Skin epidermis (tissue), 12 donors: ENCODE measurements at regions not wholly inside any gene's neighbourhood (a gene's known extent, or its start where the extent isn't known, plus 50 kb on each side); places are given as distances from the start of the nearest gene placed in this dataset.
"Not testable (repeated sequence)": the region's sequence is repeated elsewhere in the genome, so short reads cannot be mapped to it uniquely, and the experiment has no call there.

Experiments
- H3K27ac ChIP-seq, 21 experiments: fragments of 200-600 bp; sonication (generic) in 11 of 21; one replicate each; pipeline ENCODE4 v1.5.0; 2020; ENCODE audit warnings: mild to moderate bottlenecking in 3 of 21, inconsistent platforms in 2 of 21, moderate library complexity in 2 of 21
- H3K4me3 ChIP-seq, 7 experiments: fragments of 200-600 bp; sonication (generic) in 2 of 7; one replicate each; pipeline ENCODE4 v1.5.0; 2020; ENCODE audit warnings: inconsistent platforms in 2 of 7, mild to moderate bottlenecking in 2 of 7, moderate library complexity in 1 of 7

- not testable (repeated sequence) for H3K27ac ChIP-seq, H3K4me3 ChIP-seq
Observed at GRCh38 chr4:154117726-154118125, 328.8 kb upstream of the SFRP2 start.

- Histone ChIP-seq H3K27ac (no peak overlapping the region), H3K4me3 (no peak overlapping the region)
Observed at GRCh38 chr4:154107337-154107736, 318.5 kb upstream of the SFRP2 start.

- Histone ChIP-seq H3K4me3 (no peak overlapping the region), H3K27ac (no peak overlapping the region)
Observed at GRCh38 chr4:154088741-154089140, 299.9 kb upstream of the SFRP2 start.

DNA sequence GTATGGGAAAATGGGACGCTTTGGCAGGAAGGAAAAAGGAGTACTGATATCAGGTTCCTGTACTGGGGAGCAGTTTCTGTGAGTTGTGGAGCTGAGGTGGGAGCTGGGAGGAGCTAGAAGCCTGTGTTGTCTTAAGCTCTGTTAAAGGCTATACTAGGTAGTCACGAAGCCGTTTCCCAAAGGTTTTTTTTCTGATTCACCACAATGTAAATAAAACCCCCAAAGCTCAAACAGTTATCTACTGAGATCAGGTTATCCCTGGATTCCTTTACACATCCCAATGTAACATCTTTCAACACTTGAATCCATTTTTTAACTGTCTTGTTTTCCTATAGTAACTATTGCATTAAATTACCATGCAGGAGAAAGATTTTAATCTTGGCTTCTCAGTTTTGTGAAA is 297.4 kb upstream of the SFRP2 start:
- Histone ChIP-seq H3K4me3 (no peak overlapping the region), H3K27ac (no peak overlapping the region)

GRCh38 chr4:154084864-154085263 is 296.0 kb upstream of the SFRP2 start:
- Histone ChIP-seq H3K4me3 (no peak overlapping the region), H3K27ac (no peak overlapping the region)

GRCh38 chr4:154082760-154083535 is 294.1 kb upstream of the SFRP2 start:
- no peak overlapping the region for H3K27ac ChIP-seq
- H3K4me3 ChIP-seq, result no peak overlapping the region

DNA sequence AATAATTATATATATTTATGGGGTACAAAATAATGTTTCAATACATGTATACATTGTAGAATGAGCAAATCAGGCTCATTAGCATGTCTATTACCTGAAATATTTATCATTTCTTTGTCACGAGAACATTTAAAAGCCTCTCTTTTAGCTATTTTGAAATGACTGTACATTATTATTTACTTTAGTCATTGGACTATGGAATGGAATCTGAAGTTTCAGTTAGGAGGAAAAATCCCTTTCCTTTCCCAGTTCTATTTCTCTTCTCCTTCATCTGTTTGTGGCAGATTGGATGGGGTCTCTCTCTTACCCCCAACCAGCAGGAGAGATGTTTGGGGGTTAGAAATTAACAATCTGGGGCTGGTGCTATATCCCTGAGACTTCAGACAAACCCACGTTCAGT is 292.5 kb upstream of the SFRP2 start:
- H3K4me3 ChIP-seq, result no peak overlapping the region
- no peak overlapping the region for H3K27ac ChIP-seq

DNA sequence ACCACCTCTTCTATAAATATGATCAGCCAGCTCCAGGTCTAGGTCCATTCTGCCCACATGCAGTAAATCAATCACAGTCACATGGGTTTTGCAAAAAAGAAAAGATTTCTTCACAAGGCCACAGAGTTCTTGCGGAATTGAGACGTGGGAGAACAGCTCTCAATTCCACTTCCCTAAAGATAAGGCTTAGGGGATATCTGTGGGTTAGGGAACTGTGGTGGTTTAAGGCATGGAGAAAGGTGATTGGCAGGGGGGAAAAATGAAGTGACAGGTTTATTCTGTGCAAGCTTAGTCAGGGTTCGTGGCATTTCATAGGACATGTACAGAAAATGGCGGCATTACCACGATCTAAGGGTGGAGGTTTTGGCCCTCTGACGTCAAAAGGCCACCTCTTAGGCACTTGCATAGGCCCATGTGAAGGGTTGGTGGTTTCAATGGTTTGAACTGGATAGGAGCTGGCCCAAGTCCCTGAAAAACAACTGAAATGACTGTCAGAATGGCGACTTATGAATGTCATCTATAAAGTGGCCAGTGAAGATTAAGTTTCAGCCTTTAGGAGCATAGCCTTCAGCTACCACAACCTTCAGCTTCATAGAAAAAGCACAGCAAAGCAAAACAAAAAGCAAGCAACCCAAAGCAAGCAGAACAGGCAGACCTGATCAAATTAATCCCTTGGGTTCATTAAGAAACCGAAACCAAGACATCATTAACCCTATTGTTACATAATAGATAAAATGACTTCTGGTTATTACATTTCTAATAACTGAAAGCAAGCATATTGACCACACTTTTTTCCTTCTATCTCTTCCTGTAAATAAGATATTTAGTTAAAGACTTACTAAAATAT is 289.8 kb upstream of the SFRP2 start:
- H3K4me3 ChIP-seq, result no peak overlapping the region
- H3K27ac ChIP-seq, result no peak overlapping the region

DNA sequence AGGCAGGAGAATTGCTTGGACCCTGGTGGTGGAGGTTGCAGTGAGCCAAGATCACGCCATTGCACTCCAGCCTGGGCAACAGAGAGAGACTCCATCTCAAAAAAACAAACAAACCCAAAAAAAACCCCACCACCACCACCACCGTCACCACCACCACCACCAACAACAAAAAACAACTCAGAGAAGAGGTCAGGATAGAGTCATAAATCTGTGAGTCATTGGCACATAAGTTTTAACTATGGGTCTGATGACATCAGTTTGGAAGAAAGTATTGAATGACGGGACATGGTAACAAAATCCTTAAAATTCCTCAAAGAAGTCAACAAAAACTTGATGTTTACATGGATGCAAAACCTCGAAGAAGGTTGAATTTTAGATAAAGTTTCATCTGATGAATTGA is 288.0 kb upstream of the SFRP2 start:
- Histone ChIP-seq H3K27ac (no peak overlapping the region), H3K4me3 (no peak overlapping the region)

DNA sequence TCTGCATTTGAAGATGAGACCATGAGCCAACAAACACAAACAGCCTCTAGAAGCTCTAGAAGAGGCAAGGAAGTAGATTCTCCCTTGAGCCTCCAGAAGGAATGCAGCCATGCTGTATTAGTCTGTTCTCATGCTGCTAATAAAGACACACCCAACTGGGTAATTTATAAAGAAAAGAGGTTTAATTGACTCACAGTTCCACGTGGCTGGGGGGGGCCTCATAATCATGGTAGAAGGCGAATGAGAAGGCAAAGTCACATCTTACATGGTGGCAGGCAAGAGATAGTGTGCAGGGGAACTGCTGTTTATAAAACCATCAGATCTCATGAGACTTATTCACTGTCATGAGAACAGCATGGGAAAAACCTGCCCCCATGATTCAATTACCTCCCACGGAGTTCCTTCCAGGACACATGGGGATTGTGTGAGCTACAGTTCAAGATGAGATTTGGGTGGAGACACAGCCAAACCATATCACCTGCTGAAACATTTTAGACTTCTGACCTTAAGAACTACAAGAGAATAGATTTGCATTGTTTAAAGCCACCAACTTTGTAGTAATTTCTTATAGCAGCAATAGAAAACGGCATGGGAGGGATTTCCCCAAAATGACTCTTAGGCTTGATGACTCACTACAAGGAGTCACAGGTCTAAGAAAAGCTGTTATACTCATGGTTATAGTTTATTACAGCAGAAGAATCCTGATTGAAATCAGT is 284.4 kb upstream of the SFRP2 start:
- peak overlapping the region in 8 of 21 experiments; percentile 8 to 63 (median 52) for H3K27ac ChIP-seq
- H3K4me3 ChIP-seq, result no peak overlapping the region

GRCh38 chr4:154067786-154068185 is 278.9 kb upstream of the SFRP2 start:
- no peak overlapping the region for H3K27ac ChIP-seq
- H3K4me3 ChIP-seq, result no peak overlapping the region

DNA sequence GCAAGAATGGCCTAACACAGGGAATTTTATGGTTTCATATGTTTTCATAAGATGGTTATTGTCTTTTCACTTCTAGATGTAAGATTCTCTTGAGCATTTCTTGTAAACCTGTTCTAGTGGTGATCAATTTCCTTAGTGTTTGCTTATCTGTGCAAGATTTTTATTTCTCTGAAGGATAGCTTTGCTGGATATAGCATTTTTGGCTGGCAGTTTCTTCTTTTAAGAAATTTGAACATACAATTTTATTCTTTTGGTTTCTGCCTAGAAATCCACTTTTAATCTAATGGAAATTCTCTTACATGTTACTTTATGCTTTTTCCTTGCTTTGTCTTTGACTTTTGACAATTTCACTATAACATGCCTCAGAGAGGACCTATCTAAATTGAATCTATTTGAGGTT is 276.5 kb upstream of the SFRP2 start:
- no peak overlapping the region for H3K4me3 ChIP-seq
- no peak overlapping the region for H3K27ac ChIP-seq

DNA sequence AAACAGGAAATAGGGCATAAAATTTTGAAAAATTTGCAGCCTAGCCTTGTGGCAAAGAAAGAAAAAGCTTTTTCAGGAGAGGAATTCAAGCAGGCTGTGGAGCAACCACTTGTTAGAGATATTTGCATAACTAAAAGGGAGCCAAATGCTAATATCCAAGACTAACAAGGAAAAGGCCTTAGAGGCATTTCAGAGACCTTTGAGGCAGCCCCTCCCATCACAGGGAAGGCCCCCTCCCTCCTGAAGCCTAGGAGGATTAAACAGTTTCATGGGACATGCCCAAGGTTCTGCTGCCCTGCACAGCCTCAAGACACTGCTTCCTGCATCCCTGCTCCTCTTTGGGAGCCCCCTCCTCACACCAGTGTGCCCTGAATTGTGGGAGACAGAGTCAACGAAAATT is 275.4 kb upstream of the SFRP2 start:
- H3K4me3 ChIP-seq, result no peak overlapping the region
- H3K27ac ChIP-seq, result no peak overlapping the region

DNA sequence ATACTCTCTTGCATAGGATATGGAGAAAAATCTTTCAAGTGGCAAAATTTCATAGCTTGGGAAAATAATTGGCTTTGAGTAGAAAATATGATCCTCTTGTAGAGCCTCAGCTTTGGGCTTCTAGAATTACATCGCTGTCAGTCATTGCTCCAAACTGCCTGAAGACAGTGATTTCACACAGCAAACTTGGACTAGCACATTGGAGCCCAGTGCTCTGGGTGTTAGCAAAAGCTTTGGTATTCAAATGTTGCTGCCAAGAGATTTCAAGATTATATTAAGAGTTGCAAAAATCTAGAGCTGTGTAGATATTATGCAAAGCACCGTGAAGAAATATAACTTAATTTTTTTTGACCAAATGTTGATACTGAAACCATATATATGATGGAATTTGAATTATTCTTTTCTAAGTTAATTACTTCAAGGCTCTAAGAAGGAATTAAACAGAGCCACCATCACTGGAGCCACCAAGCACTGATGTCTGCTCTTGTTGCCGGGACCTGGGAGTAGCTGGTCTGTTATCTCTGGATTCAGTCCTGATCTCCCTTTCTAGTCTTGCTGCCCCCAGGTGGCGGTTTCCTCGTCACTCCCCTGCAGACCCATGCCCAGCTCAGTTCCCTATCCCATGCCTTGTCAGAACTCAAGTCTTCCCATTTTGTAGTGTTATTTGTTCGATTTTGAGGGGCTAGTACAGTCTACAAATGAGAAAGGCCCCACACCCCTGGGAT is 260.7 kb upstream of the SFRP2 start:
- Histone ChIP-seq H3K4me3 (no peak overlapping the region), H3K27ac (peak overlapping the region in 2 of 21 experiments; percentile 28 to 51)

DNA sequence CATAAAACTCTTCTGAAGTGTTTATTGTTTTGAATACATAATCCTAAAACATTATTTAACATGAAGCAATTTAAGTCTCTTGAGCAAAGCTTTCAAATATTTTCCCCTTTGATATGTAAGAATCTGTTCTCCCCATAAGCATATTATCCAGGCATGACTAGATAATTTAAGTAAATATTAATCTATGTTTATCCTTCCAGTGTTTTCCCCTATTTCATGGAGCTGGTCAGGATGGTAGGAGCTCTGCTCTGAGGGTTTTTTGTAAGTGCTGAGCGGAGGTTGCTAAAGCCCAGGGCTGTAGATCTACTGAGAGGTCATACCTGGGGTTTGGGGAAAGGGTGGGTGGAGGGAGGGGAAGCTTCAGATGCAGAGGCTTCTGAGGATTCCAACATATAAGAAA is 258.9 kb upstream of the SFRP2 start:
- Histone ChIP-seq H3K4me3 (no peak overlapping the region), H3K27ac (no peak overlapping the region)

DNA sequence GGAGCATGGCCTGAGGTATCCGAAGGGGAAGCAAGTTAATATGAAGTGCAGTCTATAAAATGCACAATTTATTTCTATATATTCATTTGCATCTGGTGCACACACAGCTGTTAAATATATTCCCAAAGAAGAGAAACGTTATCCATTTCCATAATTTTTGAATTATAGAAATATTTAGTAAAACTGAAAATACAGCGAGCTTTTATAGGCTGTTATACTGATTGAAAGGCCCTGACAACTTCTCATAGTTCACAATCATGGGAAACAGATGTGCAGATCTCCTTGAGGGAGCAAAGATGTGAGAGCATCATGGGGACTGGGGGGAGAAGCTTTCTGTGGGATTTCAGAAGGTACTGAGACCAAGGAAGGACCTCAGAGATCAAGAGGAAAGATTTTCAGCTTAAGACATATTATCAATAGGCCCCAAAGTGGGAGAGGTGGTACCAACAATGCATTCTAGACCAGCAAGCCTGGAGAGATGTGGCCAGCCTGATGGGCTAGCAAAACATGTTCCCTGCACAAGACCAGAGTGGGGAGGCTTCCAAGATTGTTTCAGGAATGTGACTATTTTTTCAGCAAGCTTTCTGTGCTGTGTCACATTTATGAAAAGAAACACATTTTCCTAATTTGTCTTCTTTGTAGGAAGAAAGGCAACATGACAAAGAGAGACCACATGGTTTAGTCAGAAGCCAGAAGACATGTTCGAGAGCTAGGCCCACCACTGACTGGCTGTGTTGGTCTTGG is 256.0 kb upstream of the SFRP2 start:
- Histone ChIP-seq H3K27ac (peak overlapping the region in 8 of 21 experiments; percentile 4 to 73 (median 46)), H3K4me3 (no peak overlapping the region)

DNA sequence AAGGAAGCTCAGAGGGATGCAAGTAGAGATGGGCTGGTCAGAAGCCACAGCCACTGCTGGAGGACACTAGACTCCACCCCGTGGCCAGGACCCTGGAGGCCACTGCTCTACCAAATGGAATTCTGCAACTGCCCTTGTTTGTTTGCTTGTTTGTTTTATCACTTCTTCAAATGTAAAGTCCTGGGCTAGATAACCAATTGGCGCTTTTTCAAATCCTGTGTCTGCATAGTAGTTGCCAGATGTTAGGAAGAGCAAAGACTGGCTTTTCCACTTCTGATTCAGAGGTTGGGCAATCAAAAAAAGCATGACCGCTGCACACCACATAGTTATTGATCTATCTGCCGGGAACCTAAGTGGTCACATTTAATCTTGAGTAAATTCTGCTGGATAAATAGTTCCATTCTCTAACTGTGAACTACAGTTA is 255.2 kb upstream of the SFRP2 start:
- Histone ChIP-seq H3K27ac (peak overlapping the region in 8 of 21 experiments; percentile 9 to 73 (median 47)), H3K4me3 (no peak overlapping the region)

GRCh38 chr4:154041640-154042039 is 252.8 kb upstream of the SFRP2 start:
- H3K27ac ChIP-seq, result no peak overlapping the region

More at GRCh38 chr4:154041640-154042039, 252.8 kb upstream of the SFRP2 start:
- no peak overlapping the region for H3K4me3 ChIP-seq
